B cell (primary cell): ENCODE measurements at regions not wholly inside any gene's neighbourhood (a gene's known extent, or its start where the extent isn't known, plus 50 kb on each side); places are given as distances from the start of the nearest gene placed in this dataset.

Experiments
- ATAC-seq: fragments of 200-7000 bp; cut with Tn5 transposase; one replicate; pipeline ENCODE4 v1.10.0; 2021; ENCODE audit warnings: low read depth, mild to moderate bottlenecking, moderate number of reproducible peaks, moderate library complexity
- CTCF ChIA-PET: fragments of 350-600 bp; sonication (Branson Sonifier 250); formaldehyde crosslinking; loops from one replicate; lab custom pipeline; 2021; ENCODE audit warnings: antibody characterized with exemption, inconsistent platforms; lab: Charles Lee
- POLR2A ChIA-PET: fragments of 350-600 bp; sonication (Branson Sonifier 250); formaldehyde crosslinking; loops from one replicate; lab custom pipeline; 2021; ENCODE audit warnings: antibody characterized with exemption; lab: Charles Lee
- DNase-seq: peaks from one replicate; pipeline ENCODE4 v3.0.0; 2013
- H2AFZ ChIP-seq: 2 replicates; pipeline ENCODE4 v1.6.1; 2012; ENCODE audit warnings: mild to moderate bottlenecking, low read depth, low read length; ENCODE audit not compliant: insufficient read depth, poor library complexity, severe bottlenecking
- H3K27ac ChIP-seq, 2 donors: 1 replicate in 1 of 2; 2 replicates in 1 of 2; pipeline ENCODE4 v1.5.1; 2012 to 2013; ENCODE audit warnings: low read length in 2 of 2, mild to moderate bottlenecking in 2 of 2, moderate library complexity in 1 of 2
- H3K27me3 ChIP-seq, 4 experiments: fragments of 200-600 bp in 1 of 4; sonication (generic) in 1 of 4; replicated peaks in 1 of 4; 1 replicate in 2 of 4; 2 replicates in 2 of 4; pipeline versions ENCODE4 v1.6.1 to v1.7.0; 2013 to 2016; ENCODE audit warnings: low read length in 3 of 4, mild to moderate bottlenecking in 2 of 4, mixed read lengths in 1 of 4, moderate library complexity in 1 of 4; ENCODE audit not compliant: insufficient read depth in 4 of 4, control insufficient read depth in 3 of 4; ENCODE audit errors: control extremely low read depth in 1 of 4
- H3K36me3 ChIP-seq, 2 experiments: replicated peaks in 1 of 2; 1 replicate in 1 of 2; 2 replicates in 1 of 2; pipeline versions ENCODE4 v1.6.1 to v1.7.1; 2013; ENCODE audit warnings: low read length in 1 of 2; ENCODE audit not compliant: insufficient read depth in 2 of 2, control insufficient read depth in 1 of 2; ENCODE audit errors: control extremely low read depth in 1 of 2, extremely low read depth in 1 of 2
- H3K4me1 ChIP-seq, 2 donors: fragments of 200-600 bp in 1 of 2; sonication (generic) in 1 of 2; 1 replicate in 1 of 2; 2 replicates in 1 of 2; pipeline versions ENCODE4 v1.5.1 to v1.6.1; 2013 to 2017; ENCODE audit warnings: low read length in 2 of 2; ENCODE audit not compliant: control insufficient read depth in 2 of 2, insufficient read depth in 2 of 2
- H3K4me2 ChIP-seq: replicated peaks from 2 replicates; pipeline ENCODE3; 2012; ENCODE audit warnings: mild to moderate bottlenecking, low read depth, low read length; ENCODE audit not compliant: poor library complexity, severe bottlenecking
- H3K4me3 ChIP-seq, 5 experiments: fragments of 200-600 bp in 1 of 5; sonication (generic) in 1 of 5; 1 replicate in 3 of 5; 2 replicates in 2 of 5; pipeline versions ENCODE4 v1.5.1 to v1.7.0; 2011 to 2016; ENCODE audit warnings: low read length in 4 of 5, mild to moderate bottlenecking in 4 of 5, low read depth in 2 of 5, control low read depth in 1 of 5, moderate library complexity in 1 of 5; ENCODE audit not compliant: insufficient read depth in 1 of 5; ENCODE audit errors: control extremely low read depth in 1 of 5, extremely low read depth in 1 of 5
- H3K79me2 ChIP-seq: fragments of 200-600 bp; sonication (generic); one replicate; pipeline ENCODE4 v1.6.0; 2016; ENCODE audit warnings: low read length; ENCODE audit not compliant: control insufficient read depth, insufficient read depth
- H3K9ac ChIP-seq: fragments of 200-600 bp; sonication (generic); 2 replicates; pipeline ENCODE4 v1.6.1; 2017; ENCODE audit warnings: mild to moderate bottlenecking, low read length, moderate library complexity
- H3K9me3 ChIP-seq, 3 donors: one replicate each; pipeline versions ENCODE4 v1.6.1 to v1.7.1; 2013; ENCODE audit warnings: low read length in 2 of 3; ENCODE audit not compliant: control insufficient read depth in 2 of 3, insufficient read depth in 1 of 3; ENCODE audit errors: control extremely low read depth in 1 of 3
- H4K20me1 ChIP-seq: 2 replicates; pipeline ENCODE4 v1.6.0; 2012; ENCODE audit warnings: mild to moderate bottlenecking, low read length; ENCODE audit not compliant: insufficient read depth, control insufficient read depth, poor library complexity, severe bottlenecking
- H3K27ac Mint-ChIP-seq: one replicate; pipeline ENCODE4 v1.8.0; 2021; ENCODE audit warnings: mixed read lengths
- H3K27me3 Mint-ChIP-seq: one replicate; pipeline ENCODE4 v1.8.0; 2021; ENCODE audit warnings: mixed read lengths
- H3K4me1 Mint-ChIP-seq: one replicate; pipeline ENCODE4 v1.8.0; 2021; ENCODE audit warnings: mixed read lengths
- H3K4me3 Mint-ChIP-seq: one replicate; pipeline ENCODE4 v1.8.0; 2021; ENCODE audit warnings: mixed read lengths
- H3K9me3 Mint-ChIP-seq: one replicate; pipeline ENCODE4 v1.8.0; 2022; ENCODE audit warnings: mixed read lengths; ENCODE audit not compliant: insufficient read depth
- EZH2 ChIP-seq: IDR thresholded peaks from 2 replicates; pipeline ENCODE4 v1.6.1; 2012; ENCODE audit warnings: borderline replicate concordance, low read depth, mild to moderate bottlenecking, moderate library complexity, low read length; ENCODE audit not compliant: insufficient read depth, poor library complexity, severe bottlenecking
- WGBS: methylation state at CpG from one replicate; pipeline ENCODE4 v1.1.5; 2013; ENCODE audit warnings: missing lambda C conversion rate; ENCODE audit not compliant: insufficient coverage; 5-methylcytosine and 5-hydroxymethylcytosine counted together
- intact Hi-C: fragments of 100-400 bp; cut with micrococcal nuclease; formaldehyde crosslinking; loops from one replicate; pipeline ENCODE4 v1.10.0; 2022
- TF ChIP-seq, protein P1 (sequence below): fragments of 200-600 bp; IDR thresholded peaks from one replicate; pipeline ENCODE4 v1.8.0; 2022; ENCODE audit warnings: antibody characterized with exemption, mild to moderate bottlenecking

DNA sequence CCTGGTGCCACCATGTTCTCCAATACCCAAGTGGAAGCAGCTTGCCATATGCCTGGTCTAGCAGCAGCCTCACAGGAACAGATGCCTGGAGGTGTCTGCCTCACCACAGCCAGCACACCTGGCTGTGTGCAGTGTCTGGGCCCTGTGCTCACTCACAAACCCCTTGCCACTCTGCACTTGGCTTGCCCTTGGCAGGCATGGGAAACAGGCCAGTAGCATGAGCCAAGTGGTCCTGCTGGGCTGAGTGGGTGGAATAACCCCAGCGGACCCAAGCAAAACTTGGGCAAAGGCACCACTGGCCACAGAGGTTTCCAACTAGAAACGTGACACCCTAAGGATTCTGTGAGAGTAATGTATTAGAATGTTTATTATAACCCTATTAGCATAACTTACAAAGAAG lies 600.5 kb upstream of the GJE1 start:
- no peak for ATAC-seq
- peaks cover 2% of the 10 kb centered on the region for H3K9me3 Mint-ChIP-seq
- no peak overlapping the region for H3K27ac Mint-ChIP-seq

DNA sequence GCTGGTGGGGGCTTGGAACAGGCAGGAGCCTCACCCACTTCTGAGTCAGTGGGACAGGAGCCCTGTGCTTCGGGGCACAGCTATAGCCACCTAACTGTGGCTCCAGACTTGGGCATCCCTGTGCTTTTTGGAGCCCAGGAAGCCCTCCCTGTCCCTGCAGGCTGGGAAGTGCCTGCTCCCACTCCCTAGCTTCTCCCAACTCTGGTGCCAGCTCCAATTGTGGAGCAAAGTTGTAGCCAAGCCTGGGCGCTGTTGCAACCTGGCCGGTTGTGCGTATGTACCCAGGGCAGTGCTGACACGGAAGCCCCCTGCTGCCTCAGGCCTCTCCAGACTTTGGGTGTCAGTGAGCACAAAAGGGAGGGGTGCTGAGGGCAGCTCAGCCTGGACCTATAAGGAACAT lies 601.7 kb upstream of the GJE1 start:
- intact Hi-C loops: no loop called here
- ChIA-PET CTCF (no interaction called here), POLR2A (no interaction called here)
- Histone ChIP-seq H3K36me3 (no peaks in the 10 kb centered on the region), H3K4me1 (no peaks in the 10 kb centered on the region), H3K79me2 (no peaks in the 10 kb centered on the region), H3K9ac (no peak overlapping the region), H4K20me1 (no peaks in the 10 kb centered on the region), H3K27me3 (no peaks in the 10 kb centered on the region), H3K4me2 (no peak overlapping the region), H3K9me3 (peaks cover 0 to 16% (median 10%) of the 10 kb centered on the region in 3 donors), H3K27ac (no peak overlapping the region), H2AFZ (no peak overlapping the region), H3K4me3 (no peak overlapping the region)
- TF ChIP-seq, protein P1, sequence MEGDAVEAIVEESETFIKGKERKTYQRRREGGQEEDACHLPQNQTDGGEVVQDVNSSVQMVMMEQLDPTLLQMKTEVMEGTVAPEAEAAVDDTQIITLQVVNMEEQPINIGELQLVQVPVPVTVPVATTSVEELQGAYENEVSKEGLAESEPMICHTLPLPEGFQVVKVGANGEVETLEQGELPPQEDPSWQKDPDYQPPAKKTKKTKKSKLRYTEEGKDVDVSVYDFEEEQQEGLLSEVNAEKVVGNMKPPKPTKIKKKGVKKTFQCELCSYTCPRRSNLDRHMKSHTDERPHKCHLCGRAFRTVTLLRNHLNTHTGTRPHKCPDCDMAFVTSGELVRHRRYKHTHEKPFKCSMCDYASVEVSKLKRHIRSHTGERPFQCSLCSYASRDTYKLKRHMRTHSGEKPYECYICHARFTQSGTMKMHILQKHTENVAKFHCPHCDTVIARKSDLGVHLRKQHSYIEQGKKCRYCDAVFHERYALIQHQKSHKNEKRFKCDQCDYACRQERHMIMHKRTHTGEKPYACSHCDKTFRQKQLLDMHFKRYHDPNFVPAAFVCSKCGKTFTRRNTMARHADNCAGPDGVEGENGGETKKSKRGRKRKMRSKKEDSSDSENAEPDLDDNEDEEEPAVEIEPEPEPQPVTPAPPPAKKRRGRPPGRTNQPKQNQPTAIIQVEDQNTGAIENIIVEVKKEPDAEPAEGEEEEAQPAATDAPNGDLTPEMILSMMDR: no peak
- no peak for TF ChIP-seq EZH2
- Mint-ChIP-seq H3K4me1 (no peaks in the 10 kb centered on the region), H3K4me3 (no peak overlapping the region), H3K9me3 (peaks cover 2% of the 10 kb centered on the region), H3K27me3 (no peaks in the 10 kb centered on the region), H3K27ac (no peak overlapping the region)
- 89% methylated on average over 5 of the region's 5 CpGs for WGBS
- ATAC-seq (no peak), DNase-seq (peak; percentile 3)

More for the DNA sequence above, 600.5 kb upstream of the GJE1 start:
- no peaks in the 10 kb centered on the region for H3K27me3 ChIP-seq
- H3K79me2 ChIP-seq: no peaks in the 10 kb centered on the region
- peaks cover 0 to 16% (median 10%) of the 10 kb centered on the region in 3 donors for H3K9me3 ChIP-seq
- WGBS: no CpG with 5 or more reads among the region's 2 CpGs
- no peak overlapping the region for H3K4me3 Mint-ChIP-seq
- no peaks in the 10 kb centered on the region for H3K27me3 Mint-ChIP-seq
- H2AFZ ChIP-seq: no peak overlapping the region
- no peaks in the 10 kb centered on the region for H4K20me1 ChIP-seq
- TF ChIP-seq, protein P1: no peak
- TF ChIP-seq EZH2: no peak
- no peak overlapping the region for H3K9ac ChIP-seq
- no peaks in the 10 kb centered on the region for H3K36me3 ChIP-seq
- CTCF ChIA-PET: no interaction called here
- no peak overlapping the region for H3K4me2 ChIP-seq
- H3K4me1 Mint-ChIP-seq: no peaks in the 10 kb centered on the region
- H3K27ac ChIP-seq: no peak overlapping the region
- POLR2A ChIA-PET: no interaction called here
- no peak overlapping the region for H3K4me3 ChIP-seq
- DNase-seq: no peak
- H3K4me1 ChIP-seq: no peaks in the 10 kb centered on the region
- intact Hi-C loops: no loop called here
